HCT116 (cell line): ENCODE measurements at regions not wholly inside any gene's neighbourhood (a gene's known extent, or its start where the extent isn't known, plus 50 kb on each side); places are given as distances from the start of the nearest gene placed in this dataset.

Experiments
- ATF3 ChIP-seq: IDR thresholded peaks from 2 replicates; pipeline ENCODE4 v1.6.1; 2012
- CTCF ChIP-seq, 3 experiments: fragments of 200-600 bp in 1 of 3; sonication (generic) in 1 of 3; IDR thresholded peaks in 2 of 3; conservative IDR thresholded peaks in 1 of 3; 2 replicates each; pipeline ENCODE4 v1.5.1; 2012 to 2017; ENCODE audit warnings: low read depth in 2 of 3, low read length in 2 of 3, antibody characterized with exemption in 1 of 3, borderline replicate concordance in 1 of 3, control low read depth in 1 of 3, mild to moderate bottlenecking in 1 of 3, mixed read lengths in 1 of 3, mixed run types in 1 of 3, moderate library complexity in 1 of 3; ENCODE audit not compliant: insufficient read depth in 1 of 3
- ELF1 ChIP-seq: IDR thresholded peaks from 2 replicates; pipeline ENCODE4 v1.6.1; 2012; ENCODE audit warnings: low read depth, borderline replicate concordance
- EZH2 ChIP-seq: fragments of 200-600 bp; sonication (generic); IDR thresholded peaks from 2 replicates; pipeline ENCODE4 v1.6.1; 2017; ENCODE audit warnings: antibody characterized with exemption, mixed run types
- EZH2phosphoT487 ChIP-seq: fragments of 200-600 bp; IDR thresholded peaks from 2 replicates; pipeline ENCODE4 v1.6.1; 2018; ENCODE audit warnings: antibody characterized with exemption, borderline replicate concordance
- MAX ChIP-seq: IDR thresholded peaks from 2 replicates; pipeline ENCODE4 v1.6.1; 2012
- POLR2A ChIP-seq: IDR thresholded peaks from 2 replicates; pipeline ENCODE4 v1.7.0; 2011; ENCODE audit warnings: borderline replicate concordance; ENCODE audit not compliant: insufficient read depth, insufficient read length; ENCODE audit errors: extremely low read depth
- POLR2AphosphoS5 ChIP-seq: IDR thresholded peaks from 2 replicates; pipeline ENCODE4 v1.6.1; 2011; ENCODE audit warnings: mild to moderate bottlenecking, low read depth, low read length, moderate library complexity
- TCF7L2 ChIP-seq: IDR thresholded peaks from 2 replicates; pipeline ENCODE4 v1.7.0; 2011; ENCODE audit warnings: borderline replicate concordance, inconsistent platforms; ENCODE audit not compliant: insufficient read depth, insufficient read length; ENCODE audit errors: extremely low read depth
- ZNF274 ChIP-seq: fragments of 200-500 bp; sonication (Bioruptor generic); IDR thresholded peaks from 2 replicates; pipeline ENCODE4 v1.6.1; 2014; ENCODE audit warnings: mild to moderate bottlenecking, low read depth, low read length, inconsistent platforms

- TF ChIP-seq TCF7L2 (no peak), CTCF (IDR thresholded peaks at IDR 0.05 in 2 of 3, conservative IDR thresholded peaks at IDR 0.05 in 1 of 3; ENCODE audit: borderline replicate concordance in 1 of 3, insufficient read depth in 1 of 3, low read depth in 2 of 3, low read length in 2 of 3) (no peak), POLR2A (no peak), EZH2phosphoT487 (no peak), ELF1 (no peak), ZNF274 (no peak), POLR2AphosphoS5 (no peak), ATF3 (no peak), MAX (no peak), EZH2 (no peak)
Observed at GRCh38 chr17:72405662-72406230, 284.9 kb downstream of the SOX9 start.
